ENCODE measurements at regions not wholly inside any gene's neighbourhood (a gene's known extent, or its start where the extent isn't known, plus 50 kb on each side); places are given as distances from the start of the nearest gene placed in this dataset.

DNA sequence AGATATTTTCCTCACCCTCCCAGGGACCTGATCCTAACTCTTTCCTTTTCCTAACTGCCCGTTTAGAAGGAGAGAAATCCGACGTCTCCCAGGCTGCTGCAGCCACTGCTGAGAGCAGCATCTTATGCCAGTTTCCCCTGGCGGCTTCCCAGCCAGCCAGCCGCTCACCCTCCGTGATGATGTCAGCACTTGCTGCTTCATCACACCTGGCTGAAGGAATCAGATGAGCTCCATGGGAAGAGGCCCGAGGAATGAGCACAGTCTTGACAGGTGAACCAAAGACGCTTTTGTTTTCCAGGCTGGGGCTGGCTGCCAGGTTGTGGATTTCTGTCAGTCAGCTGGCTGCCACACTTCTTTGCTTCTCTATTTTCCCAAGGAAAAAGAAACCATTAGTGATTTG lies 445.1 kb upstream of the RBMS3 start:
- H3K9me3 ChIP-seq (ENCODE audit: control insufficient read depth, low read length) = no peaks in the 10 kb centered on the region
- no peak overlapping the region for H3K27ac ChIP-seq (ENCODE audit: insufficient read depth, low read depth, low read length, poor library complexity, severe bottlenecking)
- 78 to 81% methylated on average over 8 of the region's 8 CpGs for WGBS, 2 experiments
- H3K36me3 ChIP-seq (ENCODE audit: control insufficient read depth, insufficient read depth, low read length) = no peaks in the 10 kb centered on the region
- no peak overlapping the region for H3K4me3 ChIP-seq (ENCODE audit: insufficient read depth, low read depth, low read length)
- no peaks in the 10 kb centered on the region for H3K27me3 ChIP-seq (ENCODE audit: control insufficient read depth, insufficient read depth, low read length, poor library complexity, severe bottlenecking)
- H3K4me1 ChIP-seq (ENCODE audit: control insufficient read depth, insufficient read depth, low read length) = no peaks in the 10 kb centered on the region

DNA sequence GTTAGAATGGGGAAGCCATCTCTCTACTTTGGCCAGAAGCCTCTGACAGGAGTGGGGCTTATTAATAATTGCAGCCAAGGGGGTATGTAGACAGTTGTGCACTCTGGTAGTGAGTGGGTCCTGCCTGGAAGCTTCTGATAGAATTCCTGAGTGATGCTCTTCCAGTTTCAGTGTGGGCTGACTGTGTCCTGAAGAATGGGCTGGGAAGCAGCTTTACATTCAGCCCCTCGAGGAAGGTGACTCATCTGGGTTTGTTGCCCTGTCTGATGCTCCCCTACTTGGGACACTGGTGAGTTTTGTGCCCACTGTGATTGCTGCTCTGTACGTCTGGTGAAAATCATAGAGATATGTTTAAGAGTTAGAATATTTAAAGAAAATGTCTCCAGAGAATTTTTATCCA lies 444.7 kb upstream of the RBMS3 start:
- Histone ChIP-seq H3K36me3 (ENCODE audit: control insufficient read depth, insufficient read depth, low read length) (no peaks in the 10 kb centered on the region), H3K27me3 (ENCODE audit: control insufficient read depth, insufficient read depth, low read length, poor library complexity, severe bottlenecking) (no peaks in the 10 kb centered on the region), H3K27ac (ENCODE audit: insufficient read depth, low read depth, low read length, poor library complexity, severe bottlenecking) (no peak overlapping the region), H3K4me1 (ENCODE audit: control insufficient read depth, insufficient read depth, low read length) (no peaks in the 10 kb centered on the region), H3K9me3 (ENCODE audit: control insufficient read depth, low read length) (no peaks in the 10 kb centered on the region), H3K4me3 (ENCODE audit: insufficient read depth, low read depth, low read length) (no peak overlapping the region)
- WGBS, 2 experiments = 63 to 87% methylated on average over 2 of the region's 2 CpGs

DNA sequence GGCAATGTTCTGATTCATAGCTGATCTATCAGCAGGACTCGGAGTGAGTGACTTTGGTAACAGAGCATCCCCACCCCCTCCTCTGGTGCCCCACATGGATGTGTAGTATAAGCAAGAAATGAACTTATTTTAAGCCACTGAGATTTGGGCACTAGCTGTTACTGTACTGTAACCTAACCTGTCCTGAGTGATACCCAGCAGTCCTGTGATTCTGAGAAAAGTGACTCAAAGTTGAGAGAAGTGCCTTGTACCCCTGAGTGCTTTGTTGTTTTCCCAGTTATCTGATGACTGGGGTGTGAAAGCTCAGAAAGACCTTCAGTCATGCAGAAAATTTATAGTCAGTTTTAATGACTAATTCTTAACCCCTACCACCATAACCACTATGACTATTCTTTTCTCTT lies 439.9 kb upstream of the RBMS3 start:
- H3K27me3 ChIP-seq (ENCODE audit: control insufficient read depth, insufficient read depth, low read length, poor library complexity, severe bottlenecking) = no peaks in the 10 kb centered on the region
- H3K4me3 ChIP-seq (ENCODE audit: insufficient read depth, low read depth, low read length) = no peak overlapping the region
- H3K36me3 ChIP-seq (ENCODE audit: control insufficient read depth, insufficient read depth, low read length) = no peaks in the 10 kb centered on the region
- H3K27ac ChIP-seq (ENCODE audit: insufficient read depth, low read depth, low read length, poor library complexity, severe bottlenecking) = no peak overlapping the region
- H3K9me3 ChIP-seq (ENCODE audit: control insufficient read depth, low read length) = no peaks in the 10 kb centered on the region
- WGBS, 2 experiments = 90 to 100% methylated on average over 1 of the region's 1 CpG
- H3K4me1 ChIP-seq (ENCODE audit: control insufficient read depth, insufficient read depth, low read length) = peaks cover 10% of the 10 kb centered on the region

DNA sequence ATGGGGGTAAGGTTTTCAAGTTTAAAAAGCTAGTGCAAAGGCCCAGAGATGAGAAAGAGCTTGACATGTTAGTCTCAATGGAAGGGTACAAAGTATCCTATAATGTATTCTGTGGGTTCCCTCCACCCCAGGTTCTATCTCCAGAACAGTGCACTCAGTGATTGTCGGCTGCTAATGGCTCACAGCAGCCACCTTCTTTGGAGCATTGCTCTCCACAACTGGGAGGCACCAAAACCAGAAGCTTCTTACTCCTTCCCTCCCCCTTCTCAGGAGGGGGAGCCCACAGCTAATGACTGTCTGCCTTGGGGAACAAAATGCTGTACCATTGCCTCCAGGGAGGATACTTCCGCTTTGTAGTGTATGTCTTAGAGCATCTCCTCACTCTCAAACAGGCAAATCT lies 439.4 kb upstream of the RBMS3 start:
- Histone ChIP-seq H3K4me3 (ENCODE audit: insufficient read depth, low read depth, low read length) (no peak overlapping the region), H3K36me3 (ENCODE audit: control insufficient read depth, insufficient read depth, low read length) (no peaks in the 10 kb centered on the region), H3K27me3 (ENCODE audit: control insufficient read depth, insufficient read depth, low read length, poor library complexity, severe bottlenecking) (no peaks in the 10 kb centered on the region), H3K27ac (ENCODE audit: insufficient read depth, low read depth, low read length, poor library complexity, severe bottlenecking) (no peak overlapping the region), H3K9me3 (ENCODE audit: control insufficient read depth, low read length) (no peaks in the 10 kb centered on the region), H3K4me1 (ENCODE audit: control insufficient read depth, insufficient read depth, low read length) (peaks cover 10% of the 10 kb centered on the region)
- 48 to 49% methylated on average over 2 of the region's 2 CpGs for WGBS, 2 experiments

DNA sequence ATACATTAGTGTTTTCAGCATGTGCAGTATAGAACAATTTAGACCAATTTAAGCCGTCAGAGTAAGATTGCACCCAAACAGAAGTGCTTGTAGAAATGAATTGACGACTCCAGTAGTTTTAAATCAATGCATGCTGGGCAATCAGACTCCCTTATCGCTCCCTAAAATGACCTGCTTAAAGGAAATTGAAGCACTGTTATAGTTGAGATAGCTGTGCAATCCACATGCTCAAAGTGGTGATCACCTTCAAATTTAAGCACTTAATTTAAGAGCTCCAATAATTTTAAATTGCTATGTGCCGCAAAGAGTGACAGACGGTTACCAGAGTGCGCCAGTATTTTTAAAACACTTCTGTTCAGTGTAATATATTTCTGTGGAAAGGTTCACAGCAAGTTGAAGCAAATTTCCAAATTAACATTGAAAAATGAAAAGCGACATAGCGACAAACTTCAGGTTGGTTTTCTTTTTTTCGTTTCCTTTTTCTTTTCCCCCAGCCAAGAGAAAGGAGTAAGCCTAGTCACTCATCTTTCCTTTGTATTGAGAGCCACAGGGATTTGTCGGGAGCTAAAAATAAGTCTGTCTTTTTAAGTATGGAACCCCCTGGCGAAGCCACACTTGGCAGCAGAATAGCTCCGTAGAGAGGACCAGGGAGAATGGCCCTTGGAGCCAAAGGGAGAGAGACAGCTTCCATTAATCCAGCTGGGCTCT lies 436.4 kb upstream of the RBMS3 start:
- Histone ChIP-seq H3K4me3 (ENCODE audit: insufficient read depth, low read depth, low read length) (no peak overlapping the region), H3K9me3 (ENCODE audit: control insufficient read depth, low read length) (no peaks in the 10 kb centered on the region), H3K27me3 (ENCODE audit: control insufficient read depth, insufficient read depth, low read length, poor library complexity, severe bottlenecking) (no peaks in the 10 kb centered on the region), H3K27ac (ENCODE audit: insufficient read depth, low read depth, low read length, poor library complexity, severe bottlenecking) (no peak overlapping the region), H3K36me3 (ENCODE audit: control insufficient read depth, insufficient read depth, low read length) (no peaks in the 10 kb centered on the region), H3K4me1 (ENCODE audit: control insufficient read depth, insufficient read depth, low read length) (peaks cover 10% of the 10 kb centered on the region)
- 81 to 82% methylated on average over 12 of the region's 12 CpGs for WGBS, 2 experiments

DNA sequence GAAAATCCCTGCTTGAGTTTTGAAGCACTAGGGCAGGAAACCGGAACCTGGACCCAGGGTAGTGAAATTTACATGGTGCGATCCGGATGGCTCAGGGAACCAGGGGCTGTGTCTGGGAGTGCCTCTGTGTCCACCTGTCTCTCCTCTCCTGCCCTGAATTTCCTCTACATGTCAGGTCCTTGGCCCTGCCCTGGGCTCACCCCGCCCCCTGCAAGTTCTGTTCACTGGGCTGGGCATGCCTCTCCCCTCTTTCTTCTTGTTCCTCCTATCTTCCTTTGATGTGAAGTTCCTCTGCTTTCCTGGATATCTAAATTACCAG lies 435.9 kb upstream of the RBMS3 start:
- H3K27me3 ChIP-seq (ENCODE audit: control insufficient read depth, insufficient read depth, low read length, poor library complexity, severe bottlenecking) = no peaks in the 10 kb centered on the region
- no peak overlapping the region for H3K27ac ChIP-seq (ENCODE audit: insufficient read depth, low read depth, low read length, poor library complexity, severe bottlenecking)
- peaks cover 10% of the 10 kb centered on the region for H3K4me1 ChIP-seq (ENCODE audit: control insufficient read depth, insufficient read depth, low read length)
- H3K36me3 ChIP-seq (ENCODE audit: control insufficient read depth, insufficient read depth, low read length) = no peaks in the 10 kb centered on the region
- no peak overlapping the region for H3K4me3 ChIP-seq (ENCODE audit: insufficient read depth, low read depth, low read length)
- 86 to 91% methylated on average over 4 of the region's 4 CpGs for WGBS, 2 experiments
- H3K9me3 ChIP-seq (ENCODE audit: control insufficient read depth, low read length) = no peaks in the 10 kb centered on the region

DNA sequence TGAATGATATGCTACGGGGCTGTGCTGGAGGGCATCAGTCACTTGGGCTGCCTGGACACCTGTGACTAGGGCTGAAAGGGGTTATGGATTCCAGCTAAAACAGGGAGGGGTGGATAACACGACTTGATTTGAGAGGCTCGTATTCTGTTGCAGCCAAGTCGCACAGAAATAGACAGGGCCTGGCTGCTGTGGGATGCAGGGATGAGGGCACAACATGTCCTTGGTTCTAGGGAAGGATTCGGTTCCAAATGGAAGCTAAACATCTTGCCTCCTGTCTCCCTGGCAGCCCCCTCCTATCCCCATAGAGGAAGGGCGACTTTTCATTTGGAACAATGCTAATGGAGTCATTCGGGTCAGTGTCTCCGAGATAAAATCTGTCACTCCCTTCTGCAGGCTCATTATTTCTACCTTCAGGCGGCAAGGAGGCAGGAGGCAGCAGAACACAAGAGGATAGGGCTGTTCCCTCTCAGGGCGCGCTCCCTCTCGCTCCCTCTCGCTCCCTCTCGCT lies 433.8 kb upstream of the RBMS3 start:
- Histone ChIP-seq H3K4me1 (ENCODE audit: control insufficient read depth, insufficient read depth, low read length) (peaks cover 10% of the 10 kb centered on the region), H3K9me3 (ENCODE audit: control insufficient read depth, low read length) (no peaks in the 10 kb centered on the region), H3K27ac (ENCODE audit: insufficient read depth, low read depth, low read length, poor library complexity, severe bottlenecking) (no peak overlapping the region), H3K36me3 (ENCODE audit: control insufficient read depth, insufficient read depth, low read length) (no peaks in the 10 kb centered on the region), H3K4me3 (ENCODE audit: insufficient read depth, low read depth, low read length) (no peak overlapping the region), H3K27me3 (ENCODE audit: control insufficient read depth, insufficient read depth, low read length, poor library complexity, severe bottlenecking) (no peaks in the 10 kb centered on the region)
- 83 to 85% methylated on average over 14 of the region's 14 CpGs for WGBS, 2 experiments

DNA sequence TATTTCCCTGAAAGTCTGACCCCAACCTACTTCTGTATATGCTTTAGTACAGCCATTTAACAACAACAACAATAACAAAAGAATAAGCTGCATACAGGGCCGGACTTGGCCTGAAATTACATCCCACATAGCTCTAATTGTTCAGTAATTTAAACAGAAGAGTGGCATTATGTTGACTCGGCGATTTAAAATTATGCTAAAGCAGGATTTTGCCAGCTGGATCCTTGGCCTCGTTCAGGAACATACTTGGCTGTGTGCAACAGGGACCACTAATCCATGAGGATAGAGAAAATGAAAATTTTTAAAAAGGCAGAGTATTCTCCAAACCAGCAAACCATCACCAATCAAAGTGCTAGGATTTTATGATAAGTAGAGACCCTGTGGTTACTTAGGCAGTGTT lies 433.1 kb upstream of the RBMS3 start:
- Histone ChIP-seq H3K4me1 (ENCODE audit: control insufficient read depth, insufficient read depth, low read length) (peaks cover 10% of the 10 kb centered on the region), H3K36me3 (ENCODE audit: control insufficient read depth, insufficient read depth, low read length) (no peaks in the 10 kb centered on the region), H3K4me3 (ENCODE audit: insufficient read depth, low read depth, low read length) (no peak overlapping the region), H3K27me3 (ENCODE audit: control insufficient read depth, insufficient read depth, low read length, poor library complexity, severe bottlenecking) (no peaks in the 10 kb centered on the region), H3K9me3 (ENCODE audit: control insufficient read depth, low read length) (no peaks in the 10 kb centered on the region), H3K27ac (ENCODE audit: insufficient read depth, low read depth, low read length, poor library complexity, severe bottlenecking) (no peak overlapping the region)
- 89 to 95% methylated on average over 4 of the region's 4 CpGs for WGBS, 2 experiments

DNA sequence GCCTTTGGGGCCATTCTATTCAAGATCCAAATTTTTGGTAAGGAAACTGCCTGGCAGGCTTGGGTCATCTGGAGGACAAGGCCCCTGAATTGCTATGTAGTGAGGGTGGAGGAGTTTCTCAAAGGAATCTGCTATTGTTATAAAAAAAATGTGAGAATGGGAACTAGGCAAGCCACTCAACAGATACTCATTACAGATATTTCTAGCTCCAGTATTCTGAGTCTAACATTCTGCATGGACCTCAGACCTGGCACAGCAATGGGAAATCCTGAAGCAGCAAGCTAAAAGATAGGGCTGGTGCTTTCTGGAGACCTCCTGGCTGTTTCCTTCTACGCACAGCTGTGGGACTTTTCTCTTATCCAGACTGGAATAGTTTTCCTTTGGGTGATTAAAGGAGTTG lies 430.7 kb upstream of the RBMS3 start:
- no peaks in the 10 kb centered on the region for H3K9me3 ChIP-seq (ENCODE audit: control insufficient read depth, low read length)
- no peak overlapping the region for H3K4me3 ChIP-seq (ENCODE audit: insufficient read depth, low read depth, low read length)
- peaks cover 1% of the 10 kb centered on the region for H3K4me1 ChIP-seq (ENCODE audit: control insufficient read depth, insufficient read depth, low read length)
- no peak overlapping the region for H3K27ac ChIP-seq (ENCODE audit: insufficient read depth, low read depth, low read length, poor library complexity, severe bottlenecking)
- WGBS, 2 experiments = 95 to 98% methylated on average over 1 of the region's 1 CpG
- no peaks in the 10 kb centered on the region for H3K36me3 ChIP-seq (ENCODE audit: control insufficient read depth, insufficient read depth, low read length)
- H3K27me3 ChIP-seq (ENCODE audit: control insufficient read depth, insufficient read depth, low read length, poor library complexity, severe bottlenecking) = no peaks in the 10 kb centered on the region

DNA sequence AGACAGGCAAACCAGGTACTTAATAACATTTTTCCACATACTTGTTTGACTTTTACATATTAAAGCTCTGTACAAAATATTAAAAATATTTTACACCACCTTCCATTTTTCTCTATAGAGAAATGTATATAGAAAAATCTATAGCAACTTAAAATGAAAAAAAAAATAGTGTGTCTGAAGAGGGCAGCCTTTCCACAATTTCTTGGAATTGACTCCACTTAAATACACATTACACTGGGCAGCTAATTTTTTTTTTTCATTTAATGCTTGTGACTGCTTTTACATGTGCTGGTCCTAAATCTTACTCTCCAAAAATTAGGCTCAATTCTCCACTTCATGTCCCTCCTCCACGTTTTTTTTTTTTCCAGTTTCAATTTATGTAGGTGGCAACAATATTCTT lies 427.0 kb upstream of the RBMS3 start:
- no peaks in the 10 kb centered on the region for H3K9me3 ChIP-seq (ENCODE audit: control insufficient read depth, low read length)
- H3K4me1 ChIP-seq (ENCODE audit: control insufficient read depth, insufficient read depth, low read length) = no peaks in the 10 kb centered on the region
- 63 to 80% methylated on average over 1 of the region's 1 CpG for WGBS, 2 experiments
- H3K4me3 ChIP-seq (ENCODE audit: insufficient read depth, low read depth, low read length) = no peak overlapping the region
- no peaks in the 10 kb centered on the region for H3K36me3 ChIP-seq (ENCODE audit: control insufficient read depth, insufficient read depth, low read length)
- H3K27me3 ChIP-seq (ENCODE audit: control insufficient read depth, insufficient read depth, low read length, poor library complexity, severe bottlenecking) = no peaks in the 10 kb centered on the region
- H3K27ac ChIP-seq (ENCODE audit: insufficient read depth, low read depth, low read length, poor library complexity, severe bottlenecking) = no peak overlapping the region

DNA sequence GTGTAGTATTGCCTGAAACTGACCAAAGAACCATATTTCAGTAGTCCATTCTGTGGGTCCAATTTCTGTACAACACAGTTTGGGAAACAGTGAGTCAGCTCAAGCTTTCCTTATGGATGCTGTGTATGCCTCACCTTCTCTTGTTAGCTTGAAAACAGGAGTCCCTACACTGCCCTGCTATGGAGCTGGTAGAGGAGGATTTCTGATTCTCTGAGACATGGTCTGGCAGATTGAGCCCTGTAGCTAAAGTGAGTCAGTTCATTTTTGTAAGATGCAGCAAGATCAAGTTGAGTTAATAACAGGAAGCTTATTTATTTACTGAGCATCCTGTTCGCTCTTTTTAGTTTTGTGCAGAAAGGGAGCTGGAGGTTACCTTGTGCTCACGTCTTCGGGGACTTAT lies 424.1 kb upstream of the RBMS3 start:
- no peaks in the 10 kb centered on the region for H3K9me3 ChIP-seq (ENCODE audit: control insufficient read depth, low read length)
- no peaks in the 10 kb centered on the region for H3K4me1 ChIP-seq (ENCODE audit: control insufficient read depth, insufficient read depth, low read length)

More for the DNA sequence above, 424.1 kb upstream of the RBMS3 start:
- Histone ChIP-seq H3K27ac (ENCODE audit: insufficient read depth, low read depth, low read length, poor library complexity, severe bottlenecking) (no peak overlapping the region), H3K27me3 (ENCODE audit: control insufficient read depth, insufficient read depth, low read length, poor library complexity, severe bottlenecking) (no peaks in the 10 kb centered on the region), H3K36me3 (ENCODE audit: control insufficient read depth, insufficient read depth, low read length) (no peaks in the 10 kb centered on the region), H3K4me3 (ENCODE audit: insufficient read depth, low read depth, low read length) (no peak overlapping the region)
- WGBS, 2 experiments = 92% methylated on average over 3 of the region's 3 CpGs
